GM12878 (cell line): ENCODE measurements at regions not wholly inside any gene's neighbourhood (a gene's known extent, or its start where the extent isn't known, plus 50 kb on each side); places are given as distances from the start of the nearest gene placed in this dataset.

Source experiments
- BHLHE40 ChIP-seq, 2 experiments: fragments of 450-650 bp in 1 of 2; IDR thresholded peaks; 2 replicates each; pipeline ENCODE4 v1.6.1; 2011 to 2017; ENCODE audit warnings: low read depth in 2 of 2, borderline replicate concordance in 1 of 2, improper control_type of control experiment in 1 of 2, low read length in 1 of 2, mild to moderate bottlenecking in 1 of 2
- CTCF ChIP-seq, 3 experiments: IDR thresholded peaks in 2 of 3; conservative IDR thresholded peaks in 1 of 3; 2 replicates each; pipeline ENCODE4 v1.5.1; 2011; ENCODE audit warnings: low read depth in 3 of 3, low read length in 3 of 3, mild to moderate bottlenecking in 3 of 3, control low read depth in 2 of 3, moderate library complexity in 2 of 3, inconsistent platforms in 1 of 3, mixed read lengths in 1 of 3; ENCODE audit not compliant: control insufficient read depth in 2 of 3, insufficient read depth in 1 of 3; ENCODE audit errors: extremely low read depth in 1 of 3
- ELK1 ChIP-seq: IDR thresholded peaks from 2 replicates; pipeline ENCODE4 v1.6.1; 2012; ENCODE audit warnings: low read depth, low read length, improper control_type of control experiment
- FOXM1 ChIP-seq: IDR thresholded peaks from 2 replicates; pipeline ENCODE4 v1.6.1; 2012; ENCODE audit warnings: low read depth, mild to moderate bottlenecking, inconsistent platforms, low read length, moderate library complexity
- HCFC1 ChIP-seq: fragments of 150-350 bp; IDR thresholded peaks from 2 replicates; pipeline ENCODE4 v1.6.1; 2014; ENCODE audit warnings: low read length
- MEF2A ChIP-seq: IDR thresholded peaks from 2 replicates; pipeline ENCODE4 v1.6.1; 2011; ENCODE audit warnings: low read depth, mild to moderate bottlenecking, low read length, moderate library complexity; ENCODE audit not compliant: insufficient read depth
- RUNX3 ChIP-seq: IDR thresholded peaks from 2 replicates; pipeline ENCODE4 v1.6.1; 2012; ENCODE audit warnings: low read length, inconsistent platforms
- TAF1 ChIP-seq: IDR thresholded peaks from 2 replicates; pipeline ENCODE4 v1.6.1; 2011; ENCODE audit warnings: mild to moderate bottlenecking, low read depth, low read length, borderline replicate concordance
- ZSCAN29 ChIP-seq: fragments of 450-650 bp; IDR thresholded peaks from 2 replicates; pipeline ENCODE4 v1.6.1; 2017; ENCODE audit warnings: mild to moderate bottlenecking, moderate library complexity
- ZZZ3 ChIP-seq: IDR thresholded peaks from 2 replicates; pipeline ENCODE4 v1.6.1; 2011; ENCODE audit warnings: low read depth; ENCODE audit not compliant: control insufficient read depth, insufficient read length

DNA sequence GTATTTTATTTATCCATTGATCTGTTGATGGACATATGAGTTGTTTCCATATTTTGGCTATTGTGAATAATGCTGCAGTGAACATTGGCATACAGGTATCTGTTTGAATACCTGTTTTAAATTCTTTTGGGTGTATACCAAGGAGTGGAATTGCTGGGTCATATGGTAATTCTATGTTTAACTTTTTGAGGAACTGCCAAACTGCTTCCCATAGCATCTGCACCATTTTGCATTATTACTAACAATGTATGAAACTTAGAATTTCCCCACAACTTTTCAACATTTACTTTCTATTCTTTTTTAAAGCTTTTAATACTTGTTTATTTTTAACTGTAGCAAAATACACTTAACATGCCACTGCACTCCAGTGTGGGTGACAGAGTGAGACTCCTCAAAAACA lies 57.0 kb upstream of the MSN start:
- no peak for TF ChIP-seq ELK1
- TF ChIP-seq RUNX3: no peak
- TF ChIP-seq TAF1: no peak
- TF ChIP-seq MEF2A: no peak
- TF ChIP-seq BHLHE40 (IDR thresholded peaks at IDR 0.05; ENCODE audit: borderline replicate concordance in 1 of 2, low read depth in 2 of 2, low read length in 1 of 2): no peak
- TF ChIP-seq CTCF (IDR thresholded peaks at IDR 0.05 in 2 of 3, conservative IDR thresholded peaks at IDR 0.05 in 1 of 3; ENCODE audit: control insufficient read depth in 2 of 3, extremely low read depth in 1 of 3, insufficient read depth in 1 of 3, low read depth in 3 of 3, low read length in 3 of 3): no peak
- no peak for TF ChIP-seq ZZZ3
- no peak for TF ChIP-seq ZSCAN29
- TF ChIP-seq FOXM1: no peak
- TF ChIP-seq HCFC1: no peak
